HG02642 (cell line): ENCODE measurements at regions not wholly inside any gene's neighbourhood (a gene's known extent, or its start where the extent isn't known, plus 50 kb on each side); places are given as distances from the start of the nearest gene placed in this dataset.

Source experiments
- ATAC-seq: cut with Tn5 transposase; IDR thresholded peaks from one replicate; pipeline ENCODE4 v1.9.1; 2021; ENCODE audit warnings: mild to moderate bottlenecking; ENCODE audit not compliant: unreplicated experiment, poor library complexity

GRCh38 chr7:153327683-153328082, 568.1 kb downstream of the ACTR3B start:
- ATAC-seq = no peak

DNA sequence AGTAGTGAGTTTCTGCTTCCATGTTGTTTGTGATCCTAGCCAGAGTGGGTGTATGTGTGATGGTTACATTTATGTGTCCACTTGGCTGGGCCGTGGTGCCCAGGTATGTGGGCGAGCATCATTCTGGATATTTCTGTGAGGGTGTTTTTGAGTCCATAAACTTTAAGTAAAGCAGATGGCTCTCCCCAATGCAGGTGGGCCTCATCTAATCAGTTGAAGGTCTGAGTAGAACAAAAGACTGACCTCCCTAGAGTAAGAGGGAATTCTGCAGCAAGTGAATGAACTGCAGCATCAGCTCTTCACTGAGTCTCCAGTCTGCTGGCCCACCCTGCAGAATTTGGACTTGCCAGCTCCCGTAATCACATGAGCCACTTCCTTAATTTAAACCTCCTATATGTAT, 571.9 kb downstream of the ACTR3B start:
- no peak for ATAC-seq

DNA sequence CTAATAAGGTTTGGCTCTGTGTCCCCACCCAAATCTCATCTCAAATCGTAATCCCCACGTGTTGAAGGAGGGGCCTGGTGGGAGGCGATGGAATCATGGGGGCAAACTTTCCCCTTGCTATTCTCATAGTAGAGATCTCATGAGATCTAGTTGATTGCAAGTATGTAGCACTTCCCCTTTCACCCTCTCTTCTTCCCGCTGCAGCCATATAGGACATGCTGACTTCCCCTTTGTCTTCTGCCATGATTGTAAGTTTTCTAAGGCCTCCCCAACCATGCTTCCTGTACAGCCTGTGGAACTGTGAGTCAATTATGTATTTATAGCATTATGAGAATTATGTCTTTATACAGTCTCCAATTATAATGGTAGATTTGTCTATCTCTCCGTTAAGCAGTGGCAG, 594.5 kb downstream of the ACTR3B start:
- ATAC-seq = no peak

DNA sequence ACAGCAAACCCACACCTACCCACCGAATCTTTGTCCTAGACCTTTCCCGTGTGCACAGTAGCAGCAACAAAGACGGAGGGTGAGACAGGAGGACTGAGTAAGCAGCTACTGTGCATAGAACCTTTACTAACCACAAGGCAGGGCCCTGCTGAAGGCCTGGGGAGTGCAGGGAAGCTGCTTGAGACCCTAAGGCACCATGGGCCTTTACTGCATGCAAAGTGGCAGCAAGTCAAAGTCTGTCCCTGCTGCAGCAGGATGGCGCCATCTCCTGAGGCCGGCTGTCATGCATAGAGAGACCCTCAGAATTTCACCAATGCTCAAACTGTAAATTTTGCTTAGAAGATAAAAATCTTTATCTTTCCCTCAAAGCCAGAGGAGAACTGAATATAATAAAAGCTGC, 610.5 kb downstream of the ACTR3B start:
- ATAC-seq = no peak

- no peak for ATAC-seq
These were observed 621.1 kb downstream of the ACTR3B start for GRCh38 chr7:153380636-153381035.

- peak; percentile 76 for ATAC-seq
These were observed 621.9 kb downstream of the ACTR3B start for GRCh38 chr7:153381275-153382040.

DNA sequence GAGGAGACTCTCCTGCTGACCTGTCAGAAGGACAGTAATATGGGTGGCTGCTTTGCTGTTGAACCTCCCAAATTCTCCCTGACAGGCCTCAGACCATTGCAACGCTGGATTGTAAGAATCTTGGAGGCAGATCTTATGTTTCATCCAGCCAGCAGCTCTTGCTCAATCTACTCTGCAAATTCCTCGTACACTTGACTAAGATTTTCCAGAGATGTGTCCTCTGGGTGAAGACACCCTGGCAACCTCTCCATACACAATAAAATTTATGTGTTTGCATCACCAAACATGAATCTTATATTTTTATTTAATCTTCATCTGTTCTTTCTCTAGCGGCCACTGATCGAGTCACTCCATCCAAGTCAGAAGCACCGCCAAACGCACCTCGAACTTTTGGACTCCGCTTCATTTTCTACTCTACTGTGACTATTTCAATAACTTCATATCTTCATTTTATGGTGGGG, 623.1 kb downstream of the ACTR3B start:
- no peak for ATAC-seq

- no peak for ATAC-seq
These were observed 624.2 kb downstream of the ACTR3B start for GRCh38 chr7:153383781-153384180.

- no peak for ATAC-seq
These were observed 626.0 kb downstream of the ACTR3B start for GRCh38 chr7:153385502-153385901.

DNA sequence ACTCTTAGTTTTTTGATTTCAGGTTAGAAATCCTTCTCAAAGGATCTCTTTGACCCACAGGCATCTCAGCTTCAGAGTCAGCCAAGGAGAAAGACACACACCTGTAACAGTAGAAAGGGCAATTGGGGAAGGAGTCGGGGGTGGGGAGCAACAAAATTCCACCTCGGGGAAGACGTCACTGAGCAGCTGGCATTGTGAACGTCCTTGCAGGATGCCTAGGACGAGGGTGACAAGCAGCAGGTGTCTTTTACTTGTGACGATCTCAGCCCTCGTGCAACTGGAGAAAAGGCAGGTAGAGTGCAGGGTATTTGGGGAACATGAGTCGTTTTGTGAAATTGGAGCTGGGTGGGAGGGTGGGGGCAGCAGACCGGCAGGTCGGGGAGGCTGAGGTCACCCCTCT, 627.0 kb downstream of the ACTR3B start:
- ATAC-seq = no peak

DNA sequence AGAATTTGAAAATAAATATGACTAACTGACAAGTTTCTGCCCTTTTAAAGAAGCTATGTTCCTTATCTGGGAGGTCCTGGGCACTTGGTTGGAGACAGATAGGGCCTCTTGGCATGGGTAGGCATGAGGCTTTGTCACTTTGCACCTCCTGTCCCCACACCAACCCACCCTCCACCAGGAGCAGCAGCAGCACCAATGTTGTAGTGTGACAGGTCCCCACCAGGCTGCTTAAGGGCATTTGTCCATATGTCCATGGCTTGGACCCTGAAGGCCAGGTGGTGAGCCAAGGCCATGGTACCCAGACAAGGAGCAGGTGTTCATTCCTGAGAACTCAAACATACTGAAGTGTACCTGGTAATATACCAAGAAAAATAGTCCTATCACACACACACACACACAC, 629.1 kb downstream of the ACTR3B start:
- no peak for ATAC-seq

DNA sequence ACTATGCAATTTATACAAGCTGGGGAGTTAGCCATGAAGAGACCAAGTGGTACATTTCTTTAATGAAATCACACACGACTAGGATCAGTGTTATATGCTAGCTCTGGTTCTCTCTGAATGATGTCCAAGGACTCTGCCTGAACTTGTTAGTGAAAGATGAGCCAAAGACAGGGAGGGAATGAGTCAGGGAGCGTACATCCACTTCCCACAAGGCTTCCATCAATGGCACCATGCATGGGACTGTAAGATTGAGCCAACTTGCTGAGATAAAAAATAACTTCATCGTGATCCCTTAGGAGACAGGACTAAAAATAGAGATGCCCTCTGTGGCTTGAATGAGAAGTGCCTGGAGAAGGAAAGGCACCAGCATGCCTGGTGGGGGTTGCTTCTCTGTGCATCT, 629.7 kb downstream of the ACTR3B start:
- no peak for ATAC-seq

- no peak for ATAC-seq
These were observed 631.4 kb downstream of the ACTR3B start for GRCh38 chr7:153390955-153391354.

DNA sequence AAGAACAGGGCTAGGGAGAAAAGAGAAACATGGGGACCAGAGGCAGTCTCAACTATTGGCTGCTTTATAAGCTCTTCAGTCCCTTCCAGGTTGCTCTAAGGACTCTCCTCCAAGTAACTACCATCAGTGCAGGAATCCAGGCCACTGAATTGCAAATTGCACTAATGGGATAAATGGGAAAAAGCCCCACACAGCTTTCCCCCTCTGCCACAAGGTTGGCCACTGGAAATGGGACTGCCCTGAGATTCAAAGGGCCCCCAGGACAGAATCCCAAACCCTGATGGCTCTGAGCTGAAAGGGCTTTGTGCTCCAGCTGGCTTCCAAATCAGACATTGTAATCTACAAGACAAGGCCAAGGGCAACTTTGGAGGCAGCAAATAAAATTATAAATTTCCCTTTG, 633.2 kb downstream of the ACTR3B start:
- ATAC-seq = no peak

- ATAC-seq = no peak
These were observed 634.1 kb downstream of the ACTR3B start for GRCh38 chr7:153393666-153394065.

GRCh38 chr7:153396475-153396874, 636.9 kb downstream of the ACTR3B start:
- ATAC-seq = no peak

DNA sequence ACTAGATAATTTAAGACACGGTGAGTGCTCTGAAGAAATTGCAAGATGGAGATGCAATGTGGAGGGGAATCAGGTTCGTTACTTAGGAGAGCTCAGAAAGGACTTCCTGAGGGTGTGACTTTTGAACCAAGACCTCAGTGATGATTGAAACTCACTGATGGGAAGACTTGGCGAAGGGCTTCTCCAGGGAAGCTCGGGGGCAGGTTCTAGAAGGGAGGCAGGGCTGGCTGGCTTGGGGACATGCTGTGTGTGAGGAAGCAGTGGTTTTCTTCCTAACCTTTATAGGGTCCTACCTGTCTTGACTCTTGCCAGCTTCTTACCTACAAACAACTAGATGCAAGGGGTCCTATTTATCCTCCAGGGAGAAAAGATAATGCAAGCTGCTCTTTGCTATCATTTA, 637.9 kb downstream of the ACTR3B start:
- ATAC-seq = no peak

DNA sequence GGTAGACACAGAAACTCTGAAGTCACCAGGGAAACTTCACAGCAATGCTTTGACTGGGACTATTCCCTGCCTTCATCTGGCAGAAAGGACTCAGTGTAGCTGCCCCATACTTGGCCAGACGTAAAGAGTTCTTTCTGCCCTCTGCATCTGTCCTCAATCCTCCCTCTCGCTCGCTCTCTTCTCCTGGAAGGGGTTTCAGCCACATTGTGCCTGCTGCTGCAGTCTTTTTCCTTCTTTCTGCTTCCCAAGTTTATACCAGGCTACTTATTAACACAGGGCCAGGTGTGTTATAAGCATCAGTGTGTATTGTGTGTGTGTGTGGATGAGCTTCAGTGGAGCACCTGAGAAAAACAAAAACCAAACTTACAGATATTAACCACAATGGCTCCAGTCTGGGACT, 638.4 kb downstream of the ACTR3B start:
- ATAC-seq = no peak

GRCh38 chr7:153398370-153398769, 638.8 kb downstream of the ACTR3B start:
- ATAC-seq = no peak

DNA sequence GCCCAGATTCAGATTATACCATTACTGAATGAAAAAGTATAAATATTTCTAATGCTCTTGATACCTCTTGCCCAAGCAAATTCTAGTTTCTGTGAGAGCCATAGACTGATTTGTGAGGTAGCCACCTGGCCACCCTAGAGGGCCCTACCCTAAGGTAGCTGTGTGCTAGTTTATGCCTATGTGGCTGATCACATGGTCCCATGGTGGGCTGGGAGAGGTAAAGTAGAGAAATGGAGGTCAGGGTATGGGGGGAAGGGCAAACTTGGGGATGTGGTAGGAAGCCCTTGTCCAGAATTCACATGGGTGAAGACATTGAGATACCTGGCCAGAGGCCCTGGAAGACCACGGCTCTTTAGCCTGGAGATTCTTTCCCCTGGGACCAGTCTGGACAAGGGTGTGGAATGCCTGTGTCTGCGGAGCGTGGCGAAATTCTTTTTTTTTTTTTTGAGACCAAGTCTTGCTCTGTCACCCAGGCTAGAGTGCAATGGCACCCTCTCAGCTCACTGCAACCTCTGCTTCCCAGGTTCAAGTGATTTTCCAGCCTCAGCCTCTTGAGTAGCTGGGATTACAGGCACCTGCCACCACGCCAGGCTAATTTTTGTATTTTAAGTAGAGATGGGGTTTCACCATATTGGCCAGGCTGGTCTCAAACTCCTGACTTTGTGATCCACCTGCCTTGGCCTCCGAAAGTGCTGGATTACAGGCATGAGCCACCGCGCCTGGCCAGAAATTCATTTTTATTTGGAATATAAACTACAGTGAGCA, 639.4 kb downstream of the ACTR3B start:
- ATAC-seq = no peak

GRCh38 chr7:153399554-153399940, 640.0 kb downstream of the ACTR3B start:
- no peak for ATAC-seq
